Cardiac muscle cell (in vitro differentiated cells and primary cell): ENCODE measurements at regions not wholly inside any gene's neighbourhood (a gene's known extent, or its start where the extent isn't known, plus 50 kb on each side); places are given as distances from the start of the nearest gene placed in this dataset.

Source experiments
- DNase-seq, 2 donors: peaks; one replicate each; pipeline versions ENCODE4 v3.0.0 to v3.0.0-alpha.2; 2010 to 2017; ENCODE audit warnings: low read depth in 1 of 2, low spot score in 1 of 2
- H3K27ac ChIP-seq: fragments of 200-600 bp; sonication (generic); 2 replicates; pipeline ENCODE4 v1.5.1; 2016
- H3K27me3 ChIP-seq: fragments of 200-600 bp; sonication (generic); 2 replicates; pipeline ENCODE4 v1.6.0; 2016; ENCODE audit warnings: control low read depth
- H3K36me3 ChIP-seq: fragments of 200-600 bp; sonication (generic); 2 replicates; pipeline ENCODE4 v1.5.1; 2016; ENCODE audit warnings: control low read depth
- H3K4me1 ChIP-seq: fragments of 200-600 bp; sonication (generic); 2 replicates; pipeline ENCODE4 v1.8.1; 2017; ENCODE audit warnings: low read depth, mild to moderate bottlenecking, mixed run types
- H3K4me3 ChIP-seq: fragments of 200-600 bp; sonication (generic); 2 replicates; pipeline ENCODE4 v1.5.1; 2016; ENCODE audit warnings: mild to moderate bottlenecking
- H3K9me3 ChIP-seq: fragments of 200-600 bp; sonication (generic); 2 replicates; pipeline ENCODE4 v1.5.1; 2017; ENCODE audit warnings: low read depth, mild to moderate bottlenecking, control low read depth
- TF ChIP-seq, protein P1 (sequence below): IDR thresholded peaks from 2 replicates; pipeline ENCODE4 v1.5.1; 2012; ENCODE audit warnings: low read depth, mild to moderate bottlenecking, low read length

DNA sequence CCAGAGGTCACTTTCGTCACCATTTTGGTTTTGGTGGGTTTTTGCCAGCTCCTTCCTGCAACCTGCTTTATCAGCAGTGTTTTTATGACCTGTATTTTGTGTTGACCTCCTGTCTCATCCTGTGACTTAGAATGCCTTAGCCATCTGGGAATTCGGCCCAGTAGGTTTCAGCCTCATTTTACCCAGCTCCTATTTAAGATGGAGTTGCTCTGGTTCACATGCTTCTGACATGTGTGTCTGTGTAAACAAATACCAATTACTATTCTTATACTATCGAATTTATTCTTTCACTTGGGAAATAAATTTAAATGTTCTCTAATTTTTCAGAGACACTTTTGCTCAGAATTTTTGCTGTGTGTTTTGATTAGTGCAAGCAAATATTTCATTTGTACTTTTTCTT, 1370.3 kb upstream of the MIR17HG start:
- Histone ChIP-seq H3K27me3 (no peaks in the 10 kb centered on the region), H3K27ac (no peak overlapping the region), H3K9me3 (no peaks in the 10 kb centered on the region), H3K4me1 (no peaks in the 10 kb centered on the region), H3K4me3 (no peak overlapping the region), H3K36me3 (no peaks in the 10 kb centered on the region)
- no peak for DNase-seq
- TF ChIP-seq, protein P1, sequence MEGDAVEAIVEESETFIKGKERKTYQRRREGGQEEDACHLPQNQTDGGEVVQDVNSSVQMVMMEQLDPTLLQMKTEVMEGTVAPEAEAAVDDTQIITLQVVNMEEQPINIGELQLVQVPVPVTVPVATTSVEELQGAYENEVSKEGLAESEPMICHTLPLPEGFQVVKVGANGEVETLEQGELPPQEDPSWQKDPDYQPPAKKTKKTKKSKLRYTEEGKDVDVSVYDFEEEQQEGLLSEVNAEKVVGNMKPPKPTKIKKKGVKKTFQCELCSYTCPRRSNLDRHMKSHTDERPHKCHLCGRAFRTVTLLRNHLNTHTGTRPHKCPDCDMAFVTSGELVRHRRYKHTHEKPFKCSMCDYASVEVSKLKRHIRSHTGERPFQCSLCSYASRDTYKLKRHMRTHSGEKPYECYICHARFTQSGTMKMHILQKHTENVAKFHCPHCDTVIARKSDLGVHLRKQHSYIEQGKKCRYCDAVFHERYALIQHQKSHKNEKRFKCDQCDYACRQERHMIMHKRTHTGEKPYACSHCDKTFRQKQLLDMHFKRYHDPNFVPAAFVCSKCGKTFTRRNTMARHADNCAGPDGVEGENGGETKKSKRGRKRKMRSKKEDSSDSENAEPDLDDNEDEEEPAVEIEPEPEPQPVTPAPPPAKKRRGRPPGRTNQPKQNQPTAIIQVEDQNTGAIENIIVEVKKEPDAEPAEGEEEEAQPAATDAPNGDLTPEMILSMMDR = no peak

DNA sequence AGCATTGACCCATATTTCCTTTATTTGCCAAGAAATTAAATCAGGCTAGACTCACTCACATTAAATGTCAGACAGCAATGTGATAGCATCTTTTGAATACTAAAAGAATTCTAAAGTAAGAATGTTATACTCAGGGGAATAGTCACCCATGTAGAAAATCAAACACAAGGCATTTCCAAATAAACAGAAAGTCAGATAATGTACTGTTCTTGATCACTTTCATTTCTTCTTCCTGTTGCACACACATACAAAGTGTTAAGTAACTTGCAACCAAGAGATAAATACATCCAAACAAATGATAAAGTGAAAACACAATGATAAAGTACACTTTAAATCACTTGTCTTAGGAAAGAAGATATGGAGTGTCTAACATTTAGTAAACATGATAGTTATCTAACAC, 1366.6 kb upstream of the MIR17HG start:
- no peak overlapping the region for H3K4me3 ChIP-seq
- no peaks in the 10 kb centered on the region for H3K27me3 ChIP-seq
- no peaks in the 10 kb centered on the region for H3K9me3 ChIP-seq
- H3K36me3 ChIP-seq = no peaks in the 10 kb centered on the region
- TF ChIP-seq, protein P1 = no peak
- no peak for DNase-seq
- H3K27ac ChIP-seq = no peak overlapping the region
- H3K4me1 ChIP-seq = no peaks in the 10 kb centered on the region

DNA sequence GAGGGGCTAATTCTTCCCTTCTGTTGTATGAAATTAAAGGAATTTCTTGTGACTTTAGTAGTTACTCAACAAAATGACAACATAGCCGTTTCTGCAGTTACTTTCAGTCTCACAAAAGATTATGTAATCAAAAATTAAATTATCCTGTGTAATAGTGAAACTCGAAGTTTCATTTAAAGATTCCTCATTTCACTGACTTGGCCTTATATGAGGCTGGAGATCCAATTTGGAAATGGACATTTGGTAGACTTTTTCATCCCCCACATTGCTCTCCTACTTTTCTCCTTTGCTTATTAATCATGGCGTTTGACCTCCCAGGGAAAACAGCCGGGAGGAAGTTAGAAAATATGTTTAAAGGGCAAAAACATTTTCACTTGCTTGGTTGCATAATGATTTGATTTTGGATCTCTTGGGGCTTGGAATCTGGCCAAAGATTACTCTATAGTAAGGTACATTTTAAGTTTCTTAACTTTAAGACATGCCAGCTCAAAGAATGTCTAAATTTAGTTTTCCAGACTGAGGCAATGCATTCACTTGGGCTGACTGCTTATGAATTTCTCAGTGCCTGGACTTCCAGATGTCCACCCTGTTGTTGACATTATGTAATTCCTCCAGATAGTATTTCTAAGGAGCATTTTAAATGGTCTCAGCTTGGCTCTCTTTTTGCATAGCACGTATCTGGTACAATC, 1364.9 kb upstream of the MIR17HG start:
- Histone ChIP-seq H3K27me3 (no peaks in the 10 kb centered on the region), H3K27ac (no peak overlapping the region), H3K9me3 (no peaks in the 10 kb centered on the region), H3K4me1 (no peaks in the 10 kb centered on the region), H3K4me3 (no peak overlapping the region), H3K36me3 (no peaks in the 10 kb centered on the region)
- TF ChIP-seq, protein P1 = no peak
- DNase-seq = peak in 1 of 2 donors; percentile 65

DNA sequence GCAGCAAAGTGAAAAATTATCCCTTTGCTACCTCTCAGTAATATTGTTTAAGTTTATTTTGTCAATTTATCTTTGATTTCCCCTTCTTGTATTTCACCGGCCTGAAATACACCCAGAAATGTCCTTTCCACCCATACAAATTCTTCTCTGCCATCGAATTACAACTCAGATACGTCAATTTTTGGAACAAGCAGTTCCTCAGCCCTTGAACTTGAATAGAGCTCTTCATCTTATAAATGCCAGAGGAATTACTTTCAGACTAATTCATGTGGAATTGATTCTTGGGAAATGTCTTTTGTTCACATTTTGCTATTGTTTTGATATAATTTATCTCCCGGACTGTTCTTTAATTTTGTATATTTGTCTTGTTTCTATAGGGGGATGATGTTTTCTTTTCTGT, 1359.3 kb upstream of the MIR17HG start:
- DNase-seq = no peak
- Histone ChIP-seq H3K27me3 (no peaks in the 10 kb centered on the region), H3K9me3 (no peaks in the 10 kb centered on the region)

DNA sequence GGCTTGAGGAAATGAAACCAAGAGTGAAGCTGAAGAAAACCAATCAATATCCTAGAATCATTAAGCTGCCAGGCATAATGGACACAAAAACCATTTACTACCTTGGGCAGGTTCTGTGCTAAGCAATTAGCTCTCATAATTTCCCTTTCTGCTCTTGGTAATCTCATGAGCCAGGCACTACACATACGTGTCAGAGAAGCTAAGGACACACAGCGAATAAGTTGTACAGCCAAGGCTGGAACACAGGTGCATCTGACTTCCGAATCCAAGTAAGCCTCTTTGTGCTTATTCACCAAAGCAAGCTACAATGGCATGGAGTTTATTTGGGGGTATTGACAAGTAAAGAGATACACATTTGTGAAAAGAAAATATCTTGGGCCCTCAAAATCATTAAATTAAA, 1343.9 kb upstream of the MIR17HG start:
- TF ChIP-seq, protein P1 = no peak
- no peaks in the 10 kb centered on the region for H3K9me3 ChIP-seq
- DNase-seq = no peak
- no peak overlapping the region for H3K4me3 ChIP-seq
- no peaks in the 10 kb centered on the region for H3K4me1 ChIP-seq
- no peak overlapping the region for H3K27ac ChIP-seq
- no peaks in the 10 kb centered on the region for H3K27me3 ChIP-seq
- H3K36me3 ChIP-seq = no peaks in the 10 kb centered on the region

More for the DNA sequence above, 1359.3 kb upstream of the MIR17HG start:
- H3K27ac ChIP-seq = no peak overlapping the region
- H3K36me3 ChIP-seq = no peaks in the 10 kb centered on the region
- TF ChIP-seq, protein P1 = no peak
- no peak overlapping the region for H3K4me3 ChIP-seq
- no peaks in the 10 kb centered on the region for H3K4me1 ChIP-seq
